ENCODE measurements at regions not wholly inside any gene's neighbourhood (a gene's known extent, or its start where the extent isn't known, plus 50 kb on each side); places are given as distances from the start of the nearest gene placed in this dataset.
A peak's percentile ranks its signal among the peaks of the same experiment; 100 is the strongest.

DNA sequence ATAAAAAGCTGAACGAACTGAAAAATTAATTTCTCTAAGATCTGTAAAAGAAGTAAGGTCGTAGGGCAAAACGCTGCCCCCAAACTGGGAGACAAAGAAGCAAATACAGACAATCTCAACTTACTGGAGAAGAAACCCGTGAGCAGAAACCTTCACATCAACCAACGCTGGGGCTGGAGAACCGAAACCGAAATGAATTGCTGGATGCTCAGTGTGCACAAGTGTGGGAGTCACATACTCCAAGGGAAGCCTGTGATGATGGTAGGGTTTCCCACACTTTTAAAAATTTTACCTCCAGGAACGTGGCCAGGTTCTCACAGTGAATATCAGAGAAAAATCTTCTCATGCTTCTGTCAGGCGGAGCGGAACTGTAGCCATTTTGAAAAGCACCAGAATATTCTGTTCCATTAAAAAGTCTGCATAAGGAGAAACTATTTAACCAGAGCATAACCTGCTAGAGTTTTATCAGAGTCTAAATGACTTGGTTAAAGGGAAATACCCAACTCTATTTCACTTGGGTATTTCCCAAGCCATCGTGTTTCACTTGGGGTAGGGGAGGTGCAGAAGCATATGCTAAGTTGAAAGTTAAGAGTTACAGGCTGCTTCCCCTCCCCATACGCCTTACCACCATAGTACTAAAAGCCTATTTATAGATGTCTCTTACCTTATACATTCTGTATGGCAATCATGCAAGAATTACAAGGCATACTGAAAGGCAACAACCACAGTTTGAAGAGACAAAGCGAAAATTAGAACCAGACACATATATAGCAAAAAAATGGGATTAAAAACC, 110.5 kb upstream of the SLITRK1 start:
- no peaks in the 10 kb centered on the region for H3K36me3 ChIP-seq (ENCODE audit: insufficient read depth, low read length)
- H3K79me2 ChIP-seq (ENCODE audit: insufficient read depth, low read length): no peaks in the 10 kb centered on the region
- TF ChIP-seq, protein P1, sequence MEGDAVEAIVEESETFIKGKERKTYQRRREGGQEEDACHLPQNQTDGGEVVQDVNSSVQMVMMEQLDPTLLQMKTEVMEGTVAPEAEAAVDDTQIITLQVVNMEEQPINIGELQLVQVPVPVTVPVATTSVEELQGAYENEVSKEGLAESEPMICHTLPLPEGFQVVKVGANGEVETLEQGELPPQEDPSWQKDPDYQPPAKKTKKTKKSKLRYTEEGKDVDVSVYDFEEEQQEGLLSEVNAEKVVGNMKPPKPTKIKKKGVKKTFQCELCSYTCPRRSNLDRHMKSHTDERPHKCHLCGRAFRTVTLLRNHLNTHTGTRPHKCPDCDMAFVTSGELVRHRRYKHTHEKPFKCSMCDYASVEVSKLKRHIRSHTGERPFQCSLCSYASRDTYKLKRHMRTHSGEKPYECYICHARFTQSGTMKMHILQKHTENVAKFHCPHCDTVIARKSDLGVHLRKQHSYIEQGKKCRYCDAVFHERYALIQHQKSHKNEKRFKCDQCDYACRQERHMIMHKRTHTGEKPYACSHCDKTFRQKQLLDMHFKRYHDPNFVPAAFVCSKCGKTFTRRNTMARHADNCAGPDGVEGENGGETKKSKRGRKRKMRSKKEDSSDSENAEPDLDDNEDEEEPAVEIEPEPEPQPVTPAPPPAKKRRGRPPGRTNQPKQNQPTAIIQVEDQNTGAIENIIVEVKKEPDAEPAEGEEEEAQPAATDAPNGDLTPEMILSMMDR (IDR thresholded peaks at IDR 0.05; ENCODE audit: borderline replicate concordance, extremely low read depth, low read length, poor library complexity, severe bottlenecking): no peak
- no peak for TF ChIP-seq EZH2 (IDR thresholded peaks at IDR 0.05; ENCODE audit: borderline replicate concordance, low read depth, low read length, severe bottlenecking)
- no peak overlapping the region for H3K4me2 ChIP-seq (ENCODE audit: insufficient read depth, low read length)
- H3K27me3 ChIP-seq (ENCODE audit: insufficient read depth, low read length, poor library complexity): no peaks in the 10 kb centered on the region
- no peak overlapping the region for H3K9ac ChIP-seq (ENCODE audit: low read depth, low read length)
- DNase-seq: no peak
- no peak for ATAC-seq (ENCODE audit: insufficient read depth, low read depth)
- no peak overlapping the region for H3K27ac ChIP-seq (ENCODE audit: low read length)
- no peak overlapping the region for H3K4me3 ChIP-seq (ENCODE audit: low read depth in 1 of 2, low read length in 2 of 2)
- no peaks in the 10 kb centered on the region for H4K20me1 ChIP-seq (ENCODE audit: insufficient read depth, low read length)
- no peaks in the 10 kb centered on the region for H3K9me3 ChIP-seq (ENCODE audit: insufficient read depth, low read length, severe bottlenecking)
- 0 out of 2 replicates have a peak overlapping the region, but pooled peaks have one; percentile 15 for H2AFZ ChIP-seq (ENCODE audit: low read depth, low read length)
- no peaks in the 10 kb centered on the region for H3K4me1 ChIP-seq (ENCODE audit: insufficient read depth, low read length)

DNA sequence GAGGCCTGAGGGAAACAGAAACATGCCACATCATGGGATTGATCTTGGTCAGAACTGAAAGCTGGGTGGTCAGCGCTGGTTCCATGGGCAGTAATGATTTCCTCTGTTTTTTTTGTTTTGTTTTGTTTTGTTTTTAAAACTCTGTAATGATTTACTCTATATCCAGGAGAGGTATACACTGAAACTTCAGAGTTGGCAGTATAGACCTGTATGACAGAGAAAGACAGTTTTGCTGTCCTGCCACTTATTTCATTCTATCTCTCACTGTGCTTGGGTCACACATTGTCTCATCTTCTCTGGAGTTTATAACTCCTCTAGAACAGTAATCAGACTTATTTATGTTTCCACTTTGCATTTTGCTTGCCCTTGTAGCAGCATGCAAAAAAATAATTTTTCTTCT, 105.1 kb upstream of the SLITRK1 start:
- H3K27ac ChIP-seq (ENCODE audit: low read length): no peak overlapping the region
- H3K79me2 ChIP-seq (ENCODE audit: insufficient read depth, low read length): no peaks in the 10 kb centered on the region
- no peak overlapping the region for H3K4me3 ChIP-seq (ENCODE audit: low read depth in 1 of 2, low read length in 2 of 2)
- no peak for TF ChIP-seq EZH2 (IDR thresholded peaks at IDR 0.05; ENCODE audit: borderline replicate concordance, low read depth, low read length, severe bottlenecking)
- TF ChIP-seq, protein P1 (IDR thresholded peaks at IDR 0.05; ENCODE audit: borderline replicate concordance, extremely low read depth, low read length, poor library complexity, severe bottlenecking): no peak
- H3K36me3 ChIP-seq (ENCODE audit: insufficient read depth, low read length): no peaks in the 10 kb centered on the region
- no peaks in the 10 kb centered on the region for H3K27me3 ChIP-seq (ENCODE audit: insufficient read depth, low read length, poor library complexity)
- ATAC-seq (ENCODE audit: insufficient read depth, low read depth) (no peak), DNase-seq (no peak)
- H3K4me2 ChIP-seq (ENCODE audit: insufficient read depth, low read length): no peak overlapping the region
- H3K9me3 ChIP-seq (ENCODE audit: insufficient read depth, low read length, severe bottlenecking): no peaks in the 10 kb centered on the region
- peaks cover 13% of the 10 kb centered on the region for H3K4me1 ChIP-seq (ENCODE audit: insufficient read depth, low read length)
- H2AFZ ChIP-seq (ENCODE audit: low read depth, low read length): 0 out of 2 replicates have a peak overlapping the region, but pooled peaks have one; percentile 5
- no peak overlapping the region for H3K9ac ChIP-seq (ENCODE audit: low read depth, low read length)
- H4K20me1 ChIP-seq (ENCODE audit: insufficient read depth, low read length): no peaks in the 10 kb centered on the region

DNA sequence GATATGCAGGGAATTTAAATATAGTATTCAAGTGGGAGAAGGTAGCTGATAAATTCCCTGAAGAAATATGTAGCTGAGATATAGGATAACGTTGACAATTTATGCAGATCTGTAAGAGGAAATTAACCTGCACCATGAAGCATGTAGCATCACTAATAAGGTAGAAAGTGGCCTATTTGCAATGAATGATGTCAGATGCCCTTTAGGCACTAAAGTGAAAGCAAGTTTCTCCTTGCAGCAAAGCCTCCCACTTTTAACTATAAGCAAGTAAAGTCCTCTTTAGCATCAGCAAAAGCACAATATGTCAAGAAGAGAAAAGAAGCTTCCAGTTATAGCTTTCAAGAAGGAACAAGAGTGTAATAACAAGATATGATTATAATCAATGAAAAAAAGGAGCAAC, 102.5 kb upstream of the SLITRK1 start:
- Histone ChIP-seq H2AFZ (ENCODE audit: low read depth, low read length) (peak overlapping the region; percentile 54), H3K4me1 (ENCODE audit: insufficient read depth, low read length) (peaks cover 18% of the 10 kb centered on the region), H3K9me3 (ENCODE audit: insufficient read depth, low read length, severe bottlenecking) (no peaks in the 10 kb centered on the region), H3K79me2 (ENCODE audit: insufficient read depth, low read length) (no peaks in the 10 kb centered on the region), H3K4me2 (ENCODE audit: insufficient read depth, low read length) (no peak overlapping the region), H3K27ac (ENCODE audit: low read length) (no peak overlapping the region), H3K9ac (ENCODE audit: low read depth, low read length) (no peak overlapping the region), H3K27me3 (ENCODE audit: insufficient read depth, low read length, poor library complexity) (no peaks in the 10 kb centered on the region), H3K36me3 (ENCODE audit: insufficient read depth, low read length) (no peaks in the 10 kb centered on the region), H3K4me3 (ENCODE audit: low read depth in 1 of 2, low read length in 2 of 2) (no peak overlapping the region), H4K20me1 (ENCODE audit: insufficient read depth, low read length) (no peaks in the 10 kb centered on the region)
- peak; percentile 53; the same call in 1 of the 3 replicates for ATAC-seq (ENCODE audit: insufficient read depth, low read depth)
- no peak for TF ChIP-seq EZH2 (IDR thresholded peaks at IDR 0.05; ENCODE audit: borderline replicate concordance, low read depth, low read length, severe bottlenecking)
- TF ChIP-seq, protein P1 (IDR thresholded peaks at IDR 0.05; ENCODE audit: borderline replicate concordance, extremely low read depth, low read length, poor library complexity, severe bottlenecking): no peak
- DNase-seq: no peak
